GM12878 (cell line): ENCODE measurements at regions not wholly inside any gene's neighbourhood (a gene's known extent, or its start where the extent isn't known, plus 50 kb on each side); places are given as distances from the start of the nearest gene placed in this dataset.

ENCODE experiments used
- ATAC-seq: fragments of 200-7000 bp; cut with Tn5 transposase; 3 replicates; pipeline ENCODE4 v1.9.1; 2020; ENCODE audit warnings: mild to moderate bottlenecking, moderate library complexity
- BruUV-seq: library from RNA; stranded (reverse); fragments of 400-500 nt; replicated peaks from 2 replicates; lab custom pipeline; 2021; lab: Mats Ljungman, UMichigan
- CTCF ChIA-PET: fragments of 300-600 bp; sonication (Branson Sonifier 250); formaldehyde crosslinking; extraction: SDS; loops from one replicate; lab custom pipeline; 2021; ENCODE audit warnings: inconsistent platforms; lab: Yijun Ruan, JAX
- POLR2A ChIA-PET: fragments of 350-600 bp; formaldehyde crosslinking; extraction: SDS; loops from one replicate; lab custom pipeline; 2021; ENCODE audit warnings: inconsistent platforms; lab: Charles Lee
- RAD21 ChIA-PET: fragments of 300-600 bp; sonication (Branson Sonifier 250); formaldehyde crosslinking; loops from one replicate; lab custom pipeline; 2023; ENCODE audit warnings: antibody characterized with exemption; ENCODE audit not compliant: unreplicated experiment; lab: Charles Lee
- SMC1A ChIA-PET: fragments of 300-600 bp; sonication (Branson Sonifier 250); formaldehyde crosslinking; loops from one replicate; lab custom pipeline; 2023; ENCODE audit not compliant: unreplicated experiment, uncharacterized antibody; lab: Charles Lee
- DNase-seq: peaks from one replicate; pipeline ENCODE4 v3.0.0-alpha.2; 2011; ENCODE audit warnings: low read depth, low spot score
- FAIRE-seq: peaks from 3 replicates; lab custom pipeline; 2011; peaks lifted over from hg19 to GRCh38; lab: Jason Lieb, UNC
- H2AFZ ChIP-seq: 2 replicates; pipeline ENCODE4 v1.6.0; 2011; ENCODE audit warnings: low read depth, low read length, control low read depth; ENCODE audit not compliant: control insufficient read depth
- H3K27ac ChIP-seq: 2 replicates; pipeline ENCODE4 v1.5.1; 2011; ENCODE audit warnings: control low read depth; ENCODE audit not compliant: control insufficient read depth, insufficient read depth
- H3K27me3 ChIP-seq, 2 experiments: replicated peaks in 1 of 2; 2 replicates each; pipeline versions ENCODE4 v1.6.0 to v1.6.1; 2011; ENCODE audit warnings: low read length in 1 of 2; ENCODE audit not compliant: control insufficient read depth in 2 of 2, insufficient read depth in 2 of 2
- H3K36me3 ChIP-seq, 2 experiments: 2 replicates each; pipeline ENCODE4 v1.5.1; 2011; ENCODE audit warnings: low read length in 1 of 2; ENCODE audit not compliant: control insufficient read depth in 2 of 2, insufficient read depth in 2 of 2
- H3K4me1 ChIP-seq: 2 replicates; pipeline ENCODE4 v1.6.1; 2011; ENCODE audit warnings: mild to moderate bottlenecking, low read length, moderate library complexity, mixed read lengths; ENCODE audit not compliant: control insufficient read depth, insufficient read depth
- H3K4me2 ChIP-seq: 2 replicates; pipeline ENCODE4 v1.6.0; 2011; ENCODE audit warnings: control low read depth; ENCODE audit not compliant: control insufficient read depth, insufficient read depth
- H3K4me3 ChIP-seq: fragments of 200-600 bp; sonication (generic); 2 replicates; pipeline ENCODE4 v1.5.1; 2016
- H3K79me2 ChIP-seq: 2 replicates; pipeline ENCODE4 v1.6.0; 2011; ENCODE audit warnings: low read length; ENCODE audit not compliant: control insufficient read depth, insufficient read depth
- H3K9ac ChIP-seq: 2 replicates; pipeline ENCODE4 v1.8.0; 2011; ENCODE audit warnings: low read length, control low read depth, mixed read lengths; ENCODE audit not compliant: control insufficient read depth, insufficient read depth
- H3K9me3 ChIP-seq: replicated peaks from 3 replicates; pipeline ENCODE4 v1.5.1; 2011; ENCODE audit warnings: mild to moderate bottlenecking, low read length; ENCODE audit not compliant: control insufficient read depth, insufficient read depth
- H4K20me1 ChIP-seq: 2 replicates; pipeline ENCODE4 v1.6.0; 2011; ENCODE audit not compliant: control insufficient read depth, insufficient read depth
- ATF7 ChIP-seq: fragments of 450-650 bp; IDR thresholded peaks from 2 replicates; pipeline ENCODE4 v1.6.1; 2016; ENCODE audit warnings: low read depth, mild to moderate bottlenecking
- BMI1 ChIP-seq: fragments of 450-650 bp; IDR thresholded peaks from 2 replicates; pipeline ENCODE4 v1.6.1; 2016; ENCODE audit warnings: mild to moderate bottlenecking, moderate library complexity, borderline replicate concordance
- CBX5 ChIP-seq: sonication (generic); IDR thresholded peaks from 2 replicates; pipeline ENCODE4 v1.6.1; 2016; ENCODE audit warnings: low read depth, moderate library complexity, mild to moderate bottlenecking, inconsistent platforms
- CHD1 ChIP-seq: IDR thresholded peaks from 2 replicates; pipeline ENCODE4 v1.6.1; 2012; ENCODE audit warnings: low read depth, low read length, improper control_type of control experiment
- CREB1 ChIP-seq: IDR thresholded peaks from 2 replicates; pipeline ENCODE4 v1.6.1; 2012; ENCODE audit warnings: low read depth, mild to moderate bottlenecking, inconsistent platforms
- EGR1 ChIP-seq, 2 experiments: IDR thresholded peaks; 1 replicate in 1 of 2; 2 replicates in 1 of 2; pipeline ENCODE4 v1.6.1; 2011 to 2012; ENCODE audit warnings: low read depth in 2 of 2, low read length in 2 of 2, borderline replicate concordance in 1 of 2, mild to moderate bottlenecking in 1 of 2, moderate library complexity in 1 of 2
- SIX5 ChIP-seq: IDR thresholded peaks from 2 replicates; pipeline ENCODE4 v1.6.1; 2011; ENCODE audit warnings: mild to moderate bottlenecking, low read depth, low read length, moderate library complexity; ENCODE audit not compliant: severe bottlenecking
- SREBF1 ChIP-seq: IDR thresholded peaks from 2 replicates; pipeline ENCODE4 v1.6.1; 2012; ENCODE audit warnings: mild to moderate bottlenecking, low read length
- TCF3 ChIP-seq: IDR thresholded peaks from 2 replicates; pipeline ENCODE4 v1.6.1; 2012; ENCODE audit warnings: low read depth, mild to moderate bottlenecking, low read length, borderline replicate concordance; ENCODE audit not compliant: insufficient read depth
- ZSCAN29 ChIP-seq: fragments of 450-650 bp; IDR thresholded peaks from 2 replicates; pipeline ENCODE4 v1.6.1; 2017; ENCODE audit warnings: mild to moderate bottlenecking, moderate library complexity
- WGBS: methylation state at CpG from one replicate; pipeline ENCODE4 v1.1.6; 2016; ENCODE audit warnings: low lambda C conversion rate; ENCODE audit not compliant: insufficient replicate concordance, insufficient coverage; ENCODE audit errors: missing lambda C conversion rate; 5-methylcytosine and 5-hydroxymethylcytosine counted together
- in situ Hi-C: fragments of 300-500 bp; cut with MboI; formaldehyde crosslinking; loops from 9 replicates; pipeline ENCODE4 v1.14.3; 2018; ENCODE audit warnings: mixed read lengths
- intact Hi-C: fragments of 100-400 bp; cut with micrococcal nuclease; formaldehyde crosslinking; loops from one replicate; pipeline ENCODE4 v1.14.2; 2022; ENCODE audit not compliant: unreplicated experiment

- Histone ChIP-seq H3K9me3 (no peaks in the 10 kb centered on the region), H2AFZ (no peak overlapping the region), H3K4me3 (no peak overlapping the region), H4K20me1 (no peaks in the 10 kb centered on the region), H3K4me2 (no peak overlapping the region), H3K9ac (no peak overlapping the region), H3K27me3 (no peaks in the 10 kb centered on the region), H3K79me2 (no peaks in the 10 kb centered on the region), H3K36me3 (no peaks in the 10 kb centered on the region), H3K27ac (no peak overlapping the region), H3K4me1 (no peaks in the 10 kb centered on the region)
- POLR2A ChIA-PET = no interaction called here
- no peak for ATAC-seq
- WGBS = 60% methylated on average over 12 of the region's 12 CpGs
- RAD21 ChIA-PET = no interaction called here
- FAIRE-seq = no peak
- TF ChIP-seq SIX5 (no peak), CHD1 (no peak), ZSCAN29 (no peak), SREBF1 (no peak)
- SMC1A ChIA-PET = no interaction called here
- no peak for DNase-seq
- in situ Hi-C loops (loop anchor here (5.0 kb wide), 1 partner anchor 294 kb away; no protein-coding TSS in a partner anchor), intact Hi-C loops (no loop called here)
- BruUV-seq = no TSS peak
- CTCF ChIA-PET = interaction anchor here (0.6 kb wide), 1 partner anchor 273 kb away, joined by 3 read pairs; no protein-coding TSS in a partner anchor
Observed at GRCh38 chr12:131333136-131333535, 377.8 kb upstream of the SFSWAP start.

GRCh38 chr12:131333621-131334440 is 377.1 kb upstream of the SFSWAP start:
- RAD21 ChIA-PET = no interaction called here
- Histone ChIP-seq H3K4me3 (no peak overlapping the region), H2AFZ (no peak overlapping the region), H4K20me1 (no peaks in the 10 kb centered on the region), H3K27me3 (no peaks in the 10 kb centered on the region), H3K4me2 (no peak overlapping the region), H3K27ac (no peak overlapping the region)
- intact Hi-C loops = no loop called here
- CTCF ChIA-PET = interaction anchor here (0.6 kb wide), 1 partner anchor 273 kb away, joined by 3 read pairs; no protein-coding TSS in a partner anchor
- ATAC-seq (no peak), FAIRE-seq (no peak)
- POLR2A ChIA-PET = no interaction called here
- TF ChIP-seq EGR1 (IDR thresholded peaks at IDR 0.05; ENCODE audit: borderline replicate concordance in 1 of 2, low read depth in 2 of 2, low read length in 2 of 2) = no peak
- no peak for TF ChIP-seq CREB1
- TF ChIP-seq TCF3 = no peak
- no peak for TF ChIP-seq CBX5
- TF ChIP-seq BMI1 = no peak
- no peak for TF ChIP-seq ATF7
- TF ChIP-seq, all 136 proteins: peak for 0
- SMC1A ChIA-PET = no interaction called here
- no peaks in the 10 kb centered on the region for H3K9me3 ChIP-seq
- 37% methylated on average over 15 of the region's 15 CpGs for WGBS
- H3K4me1 ChIP-seq = no peaks in the 10 kb centered on the region
- H3K9ac ChIP-seq = no peak overlapping the region
- no peaks in the 10 kb centered on the region for H3K36me3 ChIP-seq
- no TSS peak for BruUV-seq
- no peak for DNase-seq
- H3K79me2 ChIP-seq = no peaks in the 10 kb centered on the region
- in situ Hi-C loops = loop anchor here (5.0 kb wide), 1 partner anchor 293 kb away; no protein-coding TSS in a partner anchor
